ENCODE measurements at regions not wholly inside any gene's neighbourhood (a gene's known extent, or its start where the extent isn't known, plus 50 kb on each side); places are given as distances from the start of the nearest gene placed in this dataset.
A peak's percentile ranks its signal among the peaks of the same experiment; 100 is the strongest.

GRCh38 chr5:84642795-84643194, 258.1 kb upstream of the EDIL3 start:
- no peaks in the 10 kb centered on the region for H3K27me3 ChIP-seq (ENCODE audit: low read depth)
- intact Hi-C loops (cut with DNase I), result no loop called here
- H3K4me3 ChIP-seq, result no peak overlapping the region
- DNase-seq (no peak), ATAC-seq (no peak)
- no peaks in the 10 kb centered on the region for H3K9me3 ChIP-seq
- TF ChIP-seq, protein P1, sequence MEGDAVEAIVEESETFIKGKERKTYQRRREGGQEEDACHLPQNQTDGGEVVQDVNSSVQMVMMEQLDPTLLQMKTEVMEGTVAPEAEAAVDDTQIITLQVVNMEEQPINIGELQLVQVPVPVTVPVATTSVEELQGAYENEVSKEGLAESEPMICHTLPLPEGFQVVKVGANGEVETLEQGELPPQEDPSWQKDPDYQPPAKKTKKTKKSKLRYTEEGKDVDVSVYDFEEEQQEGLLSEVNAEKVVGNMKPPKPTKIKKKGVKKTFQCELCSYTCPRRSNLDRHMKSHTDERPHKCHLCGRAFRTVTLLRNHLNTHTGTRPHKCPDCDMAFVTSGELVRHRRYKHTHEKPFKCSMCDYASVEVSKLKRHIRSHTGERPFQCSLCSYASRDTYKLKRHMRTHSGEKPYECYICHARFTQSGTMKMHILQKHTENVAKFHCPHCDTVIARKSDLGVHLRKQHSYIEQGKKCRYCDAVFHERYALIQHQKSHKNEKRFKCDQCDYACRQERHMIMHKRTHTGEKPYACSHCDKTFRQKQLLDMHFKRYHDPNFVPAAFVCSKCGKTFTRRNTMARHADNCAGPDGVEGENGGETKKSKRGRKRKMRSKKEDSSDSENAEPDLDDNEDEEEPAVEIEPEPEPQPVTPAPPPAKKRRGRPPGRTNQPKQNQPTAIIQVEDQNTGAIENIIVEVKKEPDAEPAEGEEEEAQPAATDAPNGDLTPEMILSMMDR (IDR thresholded peaks at IDR 0.05), result no peak
- H3K27ac ChIP-seq, result no peak overlapping the region
- H3K36me3 ChIP-seq, result no peaks in the 10 kb centered on the region
- no peaks in the 10 kb centered on the region for H3K4me1 ChIP-seq

DNA sequence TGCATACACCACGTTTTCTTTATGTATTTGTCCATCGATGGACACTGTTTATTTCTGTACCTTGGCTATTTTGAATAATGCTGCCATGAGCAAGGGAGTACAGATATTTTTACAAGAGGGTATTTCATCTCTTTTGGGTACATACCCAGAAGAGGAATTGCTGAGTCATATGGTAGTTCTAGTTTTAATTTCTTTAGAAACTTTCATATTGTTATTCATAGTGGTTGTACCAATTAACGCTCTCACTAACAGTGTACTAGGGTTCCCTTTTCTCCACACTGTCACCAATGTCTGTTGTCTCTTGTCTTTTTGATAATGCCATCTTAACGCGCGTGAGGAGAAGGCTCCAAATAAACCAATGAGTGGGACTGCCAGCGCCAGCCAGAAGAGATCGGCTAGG, 257.6 kb upstream of the EDIL3 start:
- H3K4me1 ChIP-seq, result no peaks in the 10 kb centered on the region
- H3K36me3 ChIP-seq, result no peaks in the 10 kb centered on the region
- TF ChIP-seq, protein P1 (IDR thresholded peaks at IDR 0.05), result no peak
- H3K4me3 ChIP-seq, result no peak overlapping the region
- intact Hi-C loops (cut with DNase I), result no loop called here
- H3K9me3 ChIP-seq, result no peaks in the 10 kb centered on the region
- no peak for ATAC-seq
- H3K27ac ChIP-seq, result no peak overlapping the region
- no peak for DNase-seq
- H3K27me3 ChIP-seq (ENCODE audit: low read depth), result no peaks in the 10 kb centered on the region

GRCh38 chr5:84637662-84638375, 253.1 kb upstream of the EDIL3 start:
- no peak for ATAC-seq
- Histone ChIP-seq H3K36me3 (no peaks in the 10 kb centered on the region), H3K9me3 (no peaks in the 10 kb centered on the region), H3K27me3 (ENCODE audit: low read depth) (no peaks in the 10 kb centered on the region), H3K4me1 (no peaks in the 10 kb centered on the region), H3K27ac (no peak overlapping the region), H3K4me3 (no peak overlapping the region)
- TF ChIP-seq, protein P1 (IDR thresholded peaks at IDR 0.05), result no peak
- DNase-seq, result no peak
- intact Hi-C loops (cut with DNase I), result no loop called here

DNA sequence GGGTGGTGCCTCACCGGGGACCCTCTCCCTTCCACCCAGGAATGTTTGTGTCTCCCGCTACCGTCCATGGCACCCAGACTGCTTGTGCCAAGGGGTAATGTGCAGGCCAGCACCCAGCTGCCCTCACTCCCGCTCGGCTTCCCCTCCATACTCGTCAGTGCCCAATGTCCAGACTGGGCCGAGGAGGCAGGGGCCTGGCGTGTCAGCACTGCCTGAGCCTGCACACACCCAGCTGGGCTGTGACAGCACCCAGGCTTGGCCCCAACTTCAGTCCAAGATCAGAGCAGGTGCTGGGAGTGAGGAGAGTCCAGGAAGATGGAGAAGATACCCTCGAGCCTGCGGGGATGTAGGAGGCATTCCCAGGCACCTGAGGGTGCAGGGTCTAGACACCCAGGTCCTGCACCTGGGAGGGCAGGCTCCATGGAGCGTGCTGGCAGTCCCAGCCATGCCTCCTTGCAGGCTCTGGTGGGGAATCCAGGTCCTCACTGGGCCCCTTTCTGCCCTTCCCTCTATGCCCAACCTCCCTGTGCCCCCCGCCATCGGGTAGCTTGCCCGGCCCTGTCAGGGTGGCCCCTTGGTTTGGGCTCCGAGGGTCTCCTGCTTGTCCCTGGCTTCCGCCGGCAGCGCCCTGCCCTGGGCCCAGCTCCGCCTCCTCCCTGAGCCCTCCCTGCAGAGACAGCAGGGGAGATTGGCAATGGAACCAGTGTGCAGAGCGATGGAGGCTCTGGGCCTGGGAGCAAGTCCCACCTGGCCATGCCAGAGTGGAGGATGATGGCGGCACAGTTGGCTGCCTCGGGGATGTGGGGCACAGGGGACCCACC, 250.8 kb upstream of the EDIL3 start:
- intact Hi-C loops (cut with DNase I), result no loop called here
- Histone ChIP-seq H3K36me3 (no peaks in the 10 kb centered on the region), H3K27ac (no peak overlapping the region), H3K4me3 (no peak overlapping the region), H3K4me1 (no peaks in the 10 kb centered on the region), H3K9me3 (no peaks in the 10 kb centered on the region), H3K27me3 (ENCODE audit: low read depth) (no peaks in the 10 kb centered on the region)
- TF ChIP-seq, protein P1 (IDR thresholded peaks at IDR 0.05), result no peak
- peak; percentile 29 to 43 for ATAC-seq
- peak; percentile 36 for DNase-seq

GRCh38 chr5:84634256-84634655, 249.6 kb upstream of the EDIL3 start:
- H3K27me3 ChIP-seq (ENCODE audit: low read depth), result no peaks in the 10 kb centered on the region
- no peaks in the 10 kb centered on the region for H3K4me1 ChIP-seq
- ATAC-seq (peak in 1 of 2 donors; percentile 29), DNase-seq (peak; percentile 26)
- no peak overlapping the region for H3K27ac ChIP-seq
- H3K36me3 ChIP-seq, result no peaks in the 10 kb centered on the region
- intact Hi-C loops (cut with DNase I), result no loop called here
- no peaks in the 10 kb centered on the region for H3K9me3 ChIP-seq
- no peak overlapping the region for H3K4me3 ChIP-seq
- TF ChIP-seq, protein P1 (IDR thresholded peaks at IDR 0.05), result no peak
